DMS79 treated with DMSO at 0.1 percent for 48 hours (cell line): ENCODE measurements at regions not wholly inside any gene's neighbourhood (a gene's known extent, or its start where the extent isn't known, plus 50 kb on each side); places are given as distances from the start of the nearest gene placed in this dataset.

Experiments used
- DNase-seq: peaks from one replicate; lab custom pipeline; 2025; lab: John Stamatoyannopoulos, UW

DNA sequence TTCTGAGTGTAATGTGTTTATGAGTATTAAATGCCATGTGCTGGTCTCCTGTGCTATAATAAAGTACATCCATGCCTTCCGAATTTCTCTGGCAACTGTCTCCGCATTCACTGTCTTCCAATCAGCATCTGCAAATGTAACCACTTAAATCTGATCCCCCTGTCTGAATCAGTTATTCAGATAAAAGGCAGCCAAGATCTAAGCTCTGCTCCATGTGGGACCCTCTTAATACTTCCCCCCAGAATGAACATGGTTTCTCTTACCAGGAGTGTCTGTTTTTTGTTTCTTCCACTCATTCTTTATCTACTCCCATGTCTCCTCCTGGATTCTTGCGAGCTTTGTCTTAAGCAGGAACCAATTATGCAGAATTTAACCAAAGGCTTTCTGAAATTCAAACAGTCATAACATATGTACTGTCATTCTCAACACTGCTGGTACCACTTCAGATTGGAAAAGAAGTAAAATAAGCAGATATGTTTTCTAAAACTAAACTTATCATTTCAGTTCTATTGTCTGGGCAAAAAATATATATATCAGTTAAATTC lies 996.7 kb upstream of the FLRT2 start:
- no peak for DNase-seq

DNA sequence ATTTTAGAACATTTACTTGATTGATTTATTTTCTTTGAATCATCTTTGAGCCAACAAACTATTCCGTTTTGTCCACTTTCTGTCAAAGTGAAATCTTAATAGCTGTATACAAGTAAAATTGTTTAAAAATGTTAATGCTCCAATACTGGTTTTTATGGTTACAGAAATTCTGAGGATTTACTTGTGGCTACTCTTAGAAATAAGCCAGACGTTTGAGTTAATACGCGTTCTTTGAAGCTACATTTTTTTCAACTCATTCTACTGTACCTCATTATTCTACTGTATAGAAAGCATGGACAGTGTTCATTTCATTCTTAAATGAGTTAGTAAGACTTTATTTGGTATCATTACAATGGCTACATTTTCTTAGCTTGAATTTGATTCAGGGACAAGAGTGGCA lies 996.2 kb upstream of the FLRT2 start:
- no peak for DNase-seq

DNA sequence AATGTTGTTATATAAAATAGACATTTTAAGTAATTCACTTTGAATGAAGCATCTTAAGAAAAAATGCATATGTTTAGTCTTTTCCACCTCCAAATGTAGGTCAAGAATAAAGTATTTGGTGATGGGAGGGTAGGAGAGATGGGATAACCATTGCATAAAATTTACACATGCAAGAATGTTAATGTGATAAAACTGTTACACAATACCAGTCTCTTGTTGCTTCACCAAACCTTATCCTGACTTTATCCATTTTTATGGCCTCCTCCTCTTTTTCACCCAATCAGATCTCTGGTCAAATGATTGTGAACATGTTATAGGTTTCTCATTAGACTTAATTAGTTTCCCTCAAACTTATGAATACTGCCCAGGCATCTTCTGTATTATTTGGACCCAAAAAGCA lies 994.5 kb upstream of the FLRT2 start:
- DNase-seq, result no peak

DNA sequence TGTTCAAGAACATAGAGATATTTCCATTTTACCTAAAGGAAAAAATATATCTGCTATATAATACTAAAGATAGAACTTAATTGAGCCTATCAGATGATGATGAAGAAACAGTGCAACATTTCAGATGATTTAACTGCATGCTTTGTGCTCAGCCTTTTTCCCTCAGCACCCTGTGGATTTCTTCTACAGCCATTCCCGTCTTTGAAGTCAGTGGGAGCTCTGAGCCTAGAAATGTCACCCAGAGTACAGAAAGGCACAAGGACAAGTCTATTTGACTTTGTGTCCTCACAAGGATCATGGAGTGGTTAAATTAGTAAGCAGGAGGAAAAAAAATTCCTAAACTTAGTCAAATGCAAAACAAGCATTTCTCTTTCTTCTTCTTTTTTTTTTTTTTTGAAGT lies 994.0 kb upstream of the FLRT2 start:
- DNase-seq, result no peak

DNA sequence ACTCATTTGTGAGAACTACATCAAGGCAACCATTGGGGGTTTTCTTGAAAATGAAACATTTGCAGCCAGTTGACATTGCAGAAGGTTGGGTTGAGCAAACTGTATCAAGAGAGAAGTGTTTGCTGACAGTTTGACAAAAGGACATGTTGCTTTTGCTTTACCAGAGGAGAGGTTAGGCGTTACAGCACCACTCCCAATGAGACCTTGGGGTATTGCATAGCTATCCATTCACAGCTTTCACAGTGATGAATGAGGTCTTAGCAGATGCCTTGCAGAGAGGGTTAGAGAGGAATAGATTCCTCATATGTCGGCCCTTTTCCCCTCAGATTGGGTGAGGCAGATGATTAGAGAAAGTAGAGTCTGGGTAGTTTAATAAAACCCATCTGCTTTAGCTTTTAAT lies 988.9 kb upstream of the FLRT2 start:
- DNase-seq, result no peak

DNA sequence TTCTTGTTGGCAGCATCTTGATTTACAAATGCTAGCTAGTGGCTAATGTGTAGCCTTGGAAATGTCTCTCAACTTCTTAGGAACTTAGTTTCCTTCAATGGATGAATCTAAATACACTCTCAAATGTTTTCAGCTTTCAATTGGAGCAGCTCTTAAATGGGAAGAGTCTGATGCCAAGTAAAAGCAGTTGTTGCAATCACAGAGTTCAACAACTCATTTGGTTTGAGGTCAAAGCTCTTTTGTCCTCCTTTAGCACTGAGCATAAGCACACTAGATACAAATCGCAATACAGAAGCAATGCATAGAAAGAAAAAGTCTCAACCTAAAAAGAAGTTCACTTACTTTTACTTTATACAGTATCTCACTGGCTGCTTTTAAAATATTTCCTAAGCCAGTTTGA lies 986.1 kb upstream of the FLRT2 start:
- DNase-seq, result no peak

DNA sequence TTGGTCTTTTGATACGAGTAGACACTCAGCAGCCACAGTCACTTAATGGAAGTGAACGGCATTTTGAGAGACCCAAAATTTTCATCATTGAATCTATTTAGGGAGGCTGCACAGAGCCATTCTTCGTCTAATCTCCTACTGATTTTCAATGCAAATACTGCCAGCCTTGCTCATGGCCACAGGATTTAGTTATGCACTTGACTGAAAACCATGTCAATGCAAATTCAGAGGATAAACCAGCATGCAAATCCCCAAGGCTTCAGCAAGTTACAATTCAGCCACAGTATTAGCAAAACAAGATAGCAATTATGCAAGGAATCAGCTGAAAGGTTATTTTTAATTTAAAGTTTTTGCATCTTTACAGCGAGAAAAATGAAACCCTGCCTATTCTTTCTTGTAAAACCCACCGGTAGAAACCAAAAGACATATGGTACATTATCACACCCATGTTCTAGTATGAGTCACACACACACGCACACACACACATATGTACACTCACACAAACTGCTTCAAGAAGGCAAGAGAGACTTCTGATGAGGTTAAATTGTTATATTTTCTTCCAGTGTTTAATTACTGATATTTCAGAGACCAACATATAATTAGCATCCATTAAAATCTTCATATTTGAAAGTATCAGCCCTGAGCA lies 985.3 kb upstream of the FLRT2 start:
- DNase-seq, result no peak

DNA sequence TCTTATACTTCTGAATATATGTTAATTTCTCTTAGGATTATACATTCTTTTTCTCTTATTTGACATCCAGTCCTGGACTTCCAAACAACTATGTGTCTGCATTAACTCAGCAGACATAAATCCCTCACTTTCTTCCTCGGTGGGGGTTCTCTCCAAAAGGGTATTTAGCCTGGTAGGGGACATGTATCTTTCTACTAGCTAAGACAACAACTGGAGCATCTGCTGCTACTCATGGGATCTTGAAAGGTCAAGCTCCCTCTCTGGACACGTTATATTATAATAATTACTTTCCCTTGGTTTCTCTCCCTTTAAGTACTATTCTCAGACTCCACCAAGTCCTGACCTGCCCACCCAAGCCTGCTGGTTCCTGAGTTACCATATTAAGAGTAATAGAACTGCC lies 983.7 kb upstream of the FLRT2 start:
- DNase-seq, result no peak

DNA sequence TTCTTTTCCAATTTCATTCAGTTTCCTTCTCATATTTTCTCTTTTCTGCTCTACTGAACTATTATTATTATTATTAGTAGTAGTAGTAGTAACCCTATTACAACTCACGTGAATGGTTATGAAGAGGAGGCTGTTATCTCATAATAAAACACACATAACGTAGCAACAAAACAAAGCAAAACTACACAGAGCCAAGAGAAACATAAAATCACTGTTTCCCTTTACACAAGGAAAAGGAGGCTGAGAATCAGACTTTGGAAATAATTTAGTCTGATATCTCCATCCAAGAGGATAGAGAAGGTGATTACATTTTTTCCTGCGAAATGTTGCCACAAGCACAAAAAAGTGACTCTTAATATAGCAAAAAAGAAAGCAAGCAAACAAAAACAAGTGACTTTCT lies 975.8 kb upstream of the FLRT2 start:
- no peak for DNase-seq

DNA sequence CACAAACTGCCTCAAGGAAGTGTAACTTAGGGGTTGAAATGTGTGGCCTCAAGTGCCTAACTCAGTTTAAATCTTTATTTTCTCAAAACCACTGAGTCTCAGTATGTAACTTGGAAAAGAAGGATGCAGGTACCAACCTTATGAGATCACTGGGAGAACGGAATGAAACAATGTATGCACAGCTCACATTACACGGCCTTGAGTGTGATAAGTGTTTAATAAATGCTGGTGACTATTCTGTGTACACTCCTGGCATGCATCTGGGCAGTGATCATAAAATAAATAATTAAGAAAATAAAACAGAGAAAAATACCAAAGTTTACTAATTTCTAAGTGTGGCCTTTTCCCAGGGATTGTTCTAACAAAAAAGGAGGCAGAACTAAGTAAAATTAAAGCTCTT lies 974.5 kb upstream of the FLRT2 start:
- DNase-seq, result no peak

DNA sequence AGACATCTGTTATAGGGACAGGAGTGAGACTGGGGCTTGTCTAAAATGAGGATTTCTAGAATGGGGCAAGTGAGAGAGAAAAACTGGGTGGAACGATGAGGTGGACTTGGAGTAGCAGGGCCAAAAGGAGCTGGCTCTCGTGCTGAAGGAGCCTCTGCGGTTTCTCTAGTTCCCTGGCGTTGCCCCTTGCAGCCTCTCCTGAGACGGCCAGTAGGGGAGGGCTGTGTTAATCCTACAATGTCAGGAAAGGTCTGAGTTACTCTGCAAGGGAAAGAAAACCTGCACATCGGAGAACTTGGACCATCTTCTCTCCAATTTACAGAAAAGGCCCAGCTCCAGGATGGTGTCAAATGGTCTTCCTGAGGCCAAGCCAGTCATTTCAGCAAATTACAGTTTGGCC lies 963.8 kb upstream of the FLRT2 start:
- no peak for DNase-seq

DNA sequence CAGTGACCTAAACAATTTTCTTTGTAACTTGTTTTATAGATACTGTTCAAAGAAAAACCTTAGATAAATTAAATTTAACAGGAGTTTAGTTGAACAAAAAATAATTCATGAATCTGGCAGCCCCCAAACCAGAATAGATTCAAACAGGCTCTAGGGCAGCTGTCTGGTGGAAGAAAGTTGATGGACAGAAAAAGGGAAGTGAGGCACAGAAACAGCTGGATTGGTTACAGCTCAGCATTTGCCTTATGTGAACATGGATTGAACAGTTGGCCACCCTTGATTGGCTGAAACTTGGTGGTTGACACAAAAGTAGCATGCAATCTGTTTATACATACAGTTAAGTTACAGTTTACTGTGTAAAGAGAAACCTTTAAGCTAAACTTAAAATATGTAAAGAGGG lies 954.3 kb upstream of the FLRT2 start:
- DNase-seq, result no peak

DNA sequence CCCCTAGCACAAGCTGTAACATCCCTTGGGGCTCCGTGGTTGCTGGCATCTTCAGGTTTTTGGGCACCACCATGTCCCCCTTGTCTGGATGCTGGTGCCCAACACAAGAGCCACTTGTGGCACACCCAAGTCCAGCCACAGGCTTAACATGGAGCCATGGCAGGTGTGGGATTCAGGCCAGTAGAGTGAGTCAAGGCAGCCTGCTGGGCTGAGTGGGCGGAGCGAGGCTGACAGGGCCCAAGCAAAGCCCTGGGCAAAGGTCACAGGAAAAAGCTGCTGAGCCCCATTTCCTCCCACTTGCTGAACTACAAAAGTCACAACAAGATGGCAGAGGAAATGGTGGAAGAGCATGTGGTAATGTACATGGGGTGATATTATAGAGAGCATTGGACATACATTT lies 950.7 kb upstream of the FLRT2 start:
- DNase-seq, result no peak

DNA sequence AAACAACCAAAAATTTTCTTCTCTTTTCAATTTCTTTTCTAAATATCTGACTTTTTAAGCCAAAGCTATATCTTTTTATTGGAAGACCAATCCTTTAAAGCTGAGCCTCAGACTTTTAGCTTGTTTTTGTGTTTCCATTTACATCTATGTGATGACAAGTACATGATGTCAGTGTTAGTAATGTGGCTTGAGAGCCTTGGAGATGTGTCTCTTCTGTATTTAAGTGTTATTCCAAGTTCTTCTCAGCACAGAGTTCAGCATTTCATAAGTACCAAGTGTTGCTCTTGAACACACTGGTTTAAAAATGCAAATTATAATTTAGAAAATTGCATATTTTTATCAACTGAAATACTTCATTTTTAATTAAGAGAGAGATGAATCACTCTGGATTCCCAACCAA lies 948.9 kb upstream of the FLRT2 start:
- no peak for DNase-seq

DNA sequence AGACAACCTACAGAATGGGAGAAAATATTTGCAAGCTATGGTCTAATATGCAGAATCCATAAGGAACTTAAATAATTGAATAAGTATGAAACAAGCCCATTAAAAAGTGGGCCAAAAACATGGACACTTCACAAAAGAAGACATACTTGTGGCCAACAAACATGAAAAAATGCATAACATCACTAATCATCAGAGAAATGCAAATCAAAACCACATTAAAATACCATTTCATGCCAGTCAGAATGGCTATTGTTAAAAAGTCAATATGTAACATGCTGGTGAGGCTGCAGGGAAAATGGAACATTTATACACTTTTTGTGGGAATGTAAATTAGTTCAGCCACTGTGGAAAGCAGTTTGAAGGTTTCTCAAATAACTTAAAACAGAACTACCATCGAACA lies 945.4 kb upstream of the FLRT2 start:
- no peak for DNase-seq

DNA sequence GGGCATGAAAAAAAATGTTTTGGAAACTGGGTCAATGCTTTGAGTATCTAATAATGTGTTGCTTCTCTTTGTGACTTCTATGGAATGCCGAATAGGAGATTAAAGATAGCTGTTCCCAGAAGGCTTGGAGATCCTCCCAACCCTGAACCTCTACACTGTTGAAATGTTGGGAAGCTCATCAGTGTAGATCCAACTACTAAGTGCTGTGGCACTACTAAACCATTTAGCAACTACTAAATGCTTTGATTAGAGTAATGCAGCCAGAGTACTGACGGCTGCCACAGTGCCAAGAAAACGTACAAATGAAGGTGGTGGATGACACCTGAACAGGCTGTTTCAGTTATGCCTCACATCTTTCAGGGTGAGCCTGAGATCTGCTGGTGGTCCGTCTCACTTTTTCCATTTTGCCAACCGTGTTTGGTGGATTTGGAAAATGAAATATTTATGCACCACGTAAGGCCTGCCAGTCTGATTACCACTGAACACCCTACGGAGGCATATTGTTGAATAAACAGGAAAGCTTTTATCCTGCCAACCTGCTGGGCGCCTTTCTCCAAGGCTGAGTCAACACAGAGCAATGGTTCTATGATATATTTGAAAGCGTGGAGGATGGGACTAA lies 938.0 kb upstream of the FLRT2 start:
- DNase-seq, result no peak

DNA sequence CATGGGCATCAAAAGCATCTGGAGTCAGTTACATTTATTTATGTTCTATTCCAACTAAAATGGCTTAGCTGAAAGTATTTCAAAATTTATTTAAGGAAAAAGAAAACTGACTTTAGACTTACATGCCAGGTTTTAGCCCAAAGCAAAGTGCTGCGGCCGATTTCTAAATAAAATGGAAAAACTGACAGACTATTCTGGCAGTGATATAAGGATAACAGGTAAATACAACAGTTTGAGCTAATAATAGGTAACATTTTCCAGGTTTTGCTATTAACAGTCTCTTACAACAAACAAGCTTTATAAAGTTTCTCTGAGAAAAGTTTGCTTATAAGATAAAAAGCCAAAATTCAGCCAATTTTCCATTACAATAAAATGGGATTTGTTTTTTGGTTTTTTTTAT lies 937.2 kb upstream of the FLRT2 start:
- no peak for DNase-seq

DNA sequence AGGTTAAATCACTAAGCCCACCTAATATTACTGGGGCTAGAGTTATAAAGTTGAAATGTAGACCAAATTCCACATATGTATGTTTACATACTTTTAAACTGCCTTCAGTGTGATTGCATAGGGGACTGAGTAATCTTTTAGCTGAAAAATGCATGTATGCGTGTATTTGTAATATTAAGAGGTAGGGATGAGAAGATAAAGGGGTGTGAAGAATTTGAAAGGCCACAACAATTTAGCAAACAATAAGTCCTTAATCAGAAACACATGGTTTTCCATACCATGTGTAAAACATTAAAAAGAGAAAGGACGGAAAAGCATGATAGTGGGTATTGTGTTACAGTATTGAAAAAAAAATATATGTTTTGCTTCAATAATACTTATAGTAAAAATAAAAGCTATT lies 919.9 kb upstream of the FLRT2 start:
- no peak for DNase-seq

DNA sequence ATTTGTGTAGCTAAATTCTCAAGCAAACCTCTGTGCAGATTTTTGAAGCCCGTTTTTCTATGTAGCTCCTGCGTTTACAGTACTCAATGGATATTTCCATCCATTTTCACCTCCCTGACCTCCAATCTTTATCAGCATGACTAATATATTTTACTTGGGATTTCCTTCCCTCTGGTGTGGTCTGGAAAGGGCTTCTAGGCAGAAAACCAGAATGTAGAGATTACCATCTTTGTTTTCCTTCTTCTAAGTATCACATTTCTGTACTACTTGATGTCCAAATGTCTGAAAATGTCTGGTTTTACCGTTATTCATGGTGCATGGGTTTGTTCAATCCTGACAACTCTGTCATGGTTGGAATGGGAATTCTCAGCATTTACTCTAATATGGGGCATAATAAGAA lies 907.6 kb upstream of the FLRT2 start:
- no peak for DNase-seq

DNA sequence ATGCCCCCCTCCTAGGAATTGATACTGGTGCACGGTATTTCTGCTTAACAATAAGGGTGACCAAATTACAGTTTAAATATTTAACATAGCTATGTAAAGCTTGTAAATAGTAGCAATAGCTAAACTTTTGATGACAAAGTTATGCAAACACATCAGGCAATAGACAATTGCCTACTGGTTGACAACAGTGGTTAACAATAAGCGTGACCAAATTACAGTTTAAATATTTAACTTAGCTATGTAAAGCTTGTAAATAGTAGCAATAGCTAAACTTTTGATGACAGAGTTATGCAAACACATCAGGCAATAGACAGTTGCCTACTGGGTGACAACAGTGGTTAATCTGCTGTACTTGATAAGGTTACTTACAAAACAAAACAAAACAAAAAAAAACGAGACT lies 886.5 kb upstream of the FLRT2 start:
- DNase-seq, result no peak

DNA sequence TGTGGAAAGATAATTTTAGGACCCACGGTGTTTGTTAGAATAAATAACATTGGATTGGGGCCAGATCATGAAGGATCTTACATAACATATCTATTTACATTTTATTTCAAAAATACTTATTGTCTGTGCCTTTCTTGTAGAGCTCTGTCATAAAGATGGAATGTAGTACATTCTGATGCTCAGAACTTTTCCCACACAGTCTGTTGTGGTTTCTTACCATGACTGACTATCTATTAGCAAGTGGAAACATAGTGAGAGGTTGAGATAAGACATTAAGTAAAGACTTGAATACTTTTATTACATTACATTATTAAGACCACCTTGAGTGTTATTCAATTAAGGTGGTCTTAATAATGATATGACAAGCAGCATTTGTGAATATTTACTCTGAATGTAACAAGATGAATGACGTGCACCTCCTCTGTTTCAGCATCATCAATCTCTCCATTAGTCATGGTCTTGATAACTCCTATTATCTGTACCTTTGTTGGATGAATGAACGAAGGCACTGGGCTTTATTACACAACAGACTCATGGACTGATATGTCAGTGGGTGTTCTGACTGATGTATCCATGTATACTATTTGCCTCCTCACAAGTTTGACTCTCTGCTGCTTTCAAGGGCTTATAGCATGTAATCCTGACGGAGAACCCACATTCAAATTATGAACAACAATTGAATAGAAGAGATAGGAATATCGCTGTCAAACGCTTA lies 883.0 kb upstream of the FLRT2 start:
- no peak for DNase-seq

DNA sequence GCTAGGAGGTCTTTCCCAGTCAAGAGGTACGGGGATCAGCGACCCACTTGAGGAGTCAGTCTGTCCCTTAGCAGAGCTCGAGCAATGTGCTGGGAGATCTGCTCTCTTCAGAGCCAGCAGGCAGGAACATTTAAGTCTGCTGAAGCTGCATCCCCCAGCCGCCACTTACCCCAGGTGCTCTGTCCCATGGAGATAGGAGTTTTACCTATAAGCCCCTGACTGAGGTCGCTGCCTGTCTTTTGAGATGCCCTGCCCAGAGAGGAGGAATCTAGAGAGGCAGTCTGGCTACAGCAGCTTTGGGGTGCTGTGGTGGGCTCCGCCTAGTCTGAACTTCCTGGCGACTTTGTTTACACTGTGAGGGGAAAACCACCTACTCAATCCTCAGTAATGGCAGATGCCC lies 874.9 kb upstream of the FLRT2 start:
- DNase-seq, result no peak

DNA sequence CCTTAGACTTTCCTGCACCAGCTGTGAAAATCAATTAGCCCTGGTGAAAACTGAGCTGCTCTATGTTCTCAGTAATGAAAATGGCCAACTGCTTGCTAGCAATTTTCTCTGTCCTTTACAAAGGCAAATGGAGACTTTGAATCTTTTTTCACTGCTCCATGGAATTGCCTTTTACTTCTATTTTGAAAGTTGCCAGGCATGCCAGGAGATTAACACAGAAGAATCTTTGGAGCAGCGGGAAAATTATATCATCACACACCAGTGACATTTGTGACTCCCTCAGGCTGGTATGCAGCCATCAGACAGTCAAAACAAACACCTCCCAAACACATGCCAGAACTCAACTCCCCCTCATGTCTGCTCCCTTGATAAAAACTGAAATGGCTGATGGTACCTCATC lies 872.0 kb upstream of the FLRT2 start:
- DNase-seq, result no peak

DNA sequence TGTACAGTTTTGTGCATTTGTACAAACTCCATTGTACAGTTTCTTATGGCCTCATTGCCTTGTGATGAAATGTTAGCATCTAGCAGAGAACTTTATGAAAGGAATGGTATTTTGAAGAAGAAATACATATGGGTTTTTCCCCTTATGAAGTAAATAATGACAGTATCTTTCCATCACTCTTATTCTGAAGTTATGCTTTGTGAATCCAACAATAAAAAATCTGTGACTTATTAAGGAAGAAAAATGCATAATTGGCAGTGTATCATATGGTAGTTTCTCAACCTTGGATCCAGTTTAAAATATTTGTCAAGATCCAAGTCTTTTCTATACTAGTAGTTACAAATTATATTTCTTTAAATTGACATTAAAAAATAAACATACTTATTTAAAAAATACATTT lies 859.1 kb upstream of the FLRT2 start:
- DNase-seq, result no peak
